ENCODE measurements at regions not wholly inside any gene's neighbourhood (a gene's known extent, or its start where the extent isn't known, plus 50 kb on each side); places are given as distances from the start of the nearest gene placed in this dataset.

GRCh38 chr17:68734931-68735330, 133.8 kb upstream of the FAM20A start:
- TF ChIP-seq, protein P1, sequence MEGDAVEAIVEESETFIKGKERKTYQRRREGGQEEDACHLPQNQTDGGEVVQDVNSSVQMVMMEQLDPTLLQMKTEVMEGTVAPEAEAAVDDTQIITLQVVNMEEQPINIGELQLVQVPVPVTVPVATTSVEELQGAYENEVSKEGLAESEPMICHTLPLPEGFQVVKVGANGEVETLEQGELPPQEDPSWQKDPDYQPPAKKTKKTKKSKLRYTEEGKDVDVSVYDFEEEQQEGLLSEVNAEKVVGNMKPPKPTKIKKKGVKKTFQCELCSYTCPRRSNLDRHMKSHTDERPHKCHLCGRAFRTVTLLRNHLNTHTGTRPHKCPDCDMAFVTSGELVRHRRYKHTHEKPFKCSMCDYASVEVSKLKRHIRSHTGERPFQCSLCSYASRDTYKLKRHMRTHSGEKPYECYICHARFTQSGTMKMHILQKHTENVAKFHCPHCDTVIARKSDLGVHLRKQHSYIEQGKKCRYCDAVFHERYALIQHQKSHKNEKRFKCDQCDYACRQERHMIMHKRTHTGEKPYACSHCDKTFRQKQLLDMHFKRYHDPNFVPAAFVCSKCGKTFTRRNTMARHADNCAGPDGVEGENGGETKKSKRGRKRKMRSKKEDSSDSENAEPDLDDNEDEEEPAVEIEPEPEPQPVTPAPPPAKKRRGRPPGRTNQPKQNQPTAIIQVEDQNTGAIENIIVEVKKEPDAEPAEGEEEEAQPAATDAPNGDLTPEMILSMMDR (conservative IDR thresholded peaks at IDR 0.05) = no peak
- TF ChIP-seq ZFX (IDR thresholded peaks at IDR 0.05) = no peak
